SK-N-MC (cell line): ENCODE measurements at regions not wholly inside any gene's neighbourhood (a gene's known extent, or its start where the extent isn't known, plus 50 kb on each side); places are given as distances from the start of the nearest gene placed in this dataset.

ENCODE experiments used
- DNase-seq: peaks from one replicate; pipeline ENCODE4 v3.0.0-alpha.2; 2011; ENCODE audit warnings: low read depth, low spot score
- H3K27ac ChIP-seq: fragments of 200-600 bp; sonication (generic); 2 replicates; pipeline ENCODE4 v1.5.1; 2016; ENCODE audit warnings: mixed run types
- H3K36me3 ChIP-seq: fragments of 200-600 bp; sonication (generic); 2 replicates; pipeline ENCODE4 v1.6.1; 2017; ENCODE audit warnings: antibody characterized with exemption, low read length, mixed read lengths; ENCODE audit not compliant: insufficient read depth
- H3K4me3 ChIP-seq: fragments of 200-600 bp; sonication (generic); 2 replicates; pipeline ENCODE4 v1.5.1; 2016
- H3K9ac ChIP-seq: fragments of 200-600 bp; sonication (generic); 2 replicates; pipeline ENCODE4 v1.8.0; 2017; ENCODE audit warnings: mixed run types, mixed read lengths; ENCODE audit not compliant: insufficient read length
- H3K9me3 ChIP-seq: fragments of 200-600 bp; sonication (generic); 2 replicates; pipeline ENCODE4 v1.6.1; 2017; ENCODE audit warnings: low read depth, mild to moderate bottlenecking, antibody characterized with exemption, low read length, moderate library complexity, mixed read lengths
- EZH2 ChIP-seq: fragments of 200-600 bp; sonication (generic); IDR thresholded peaks from one replicate; pipeline ENCODE4 v1.6.1; 2017; ENCODE audit warnings: antibody characterized with exemption
- FOXP2 ChIP-seq: optimal IDR thresholded peaks from 2 replicates; pipeline ENCODE3; 2011; ENCODE audit warnings: mild to moderate bottlenecking, moderate library complexity; ENCODE audit not compliant: insufficient read depth; ENCODE audit errors: extremely low read length, control extremely low read depth
- POLR2AphosphoS5 ChIP-seq: IDR thresholded peaks from 2 replicates; pipeline ENCODE4 v1.6.1; 2012; ENCODE audit warnings: mild to moderate bottlenecking, low read depth, low read length, borderline replicate concordance

GRCh38 chr6:135693811-135694370 lies 157.6 kb upstream of the PDE7B start:
- Histone ChIP-seq H3K27ac (no peak overlapping the region), H3K9ac (no peak overlapping the region), H3K9me3 (no peaks in the 10 kb centered on the region), H3K4me3 (no peak overlapping the region), H3K36me3 (no peaks in the 10 kb centered on the region)
- no peak for DNase-seq
- TF ChIP-seq FOXP2: no peak
- no peak for TF ChIP-seq EZH2

- Histone ChIP-seq H3K36me3 (no peaks in the 10 kb centered on the region), H3K27ac (no peak overlapping the region), H3K9me3 (no peaks in the 10 kb centered on the region), H3K4me3 (no peak overlapping the region), H3K9ac (no peak overlapping the region)
- TF ChIP-seq POLR2AphosphoS5 (no peak), FOXP2 (no peak), EZH2 (no peak)
- DNase-seq: no peak
These were observed 151.8 kb upstream of the PDE7B start for GRCh38 chr6:135699705-135700104.

GRCh38 chr6:135701426-135701825 lies 150.1 kb upstream of the PDE7B start:
- TF ChIP-seq FOXP2 (no peak), POLR2AphosphoS5 (no peak), EZH2 (no peak)
- Histone ChIP-seq H3K36me3 (no peaks in the 10 kb centered on the region), H3K9me3 (no peaks in the 10 kb centered on the region), H3K9ac (no peak overlapping the region), H3K27ac (no peak overlapping the region), H3K4me3 (no peak overlapping the region)
- DNase-seq: no peak

- no peaks in the 10 kb centered on the region for H3K36me3 ChIP-seq
- H3K4me3 ChIP-seq: no peak overlapping the region
- TF ChIP-seq FOXP2 (no peak), EZH2 (no peak), POLR2AphosphoS5 (no peak)
- H3K9me3 ChIP-seq: no peaks in the 10 kb centered on the region
- DNase-seq: no peak
- no peak overlapping the region for H3K9ac ChIP-seq
- H3K27ac ChIP-seq: no peak overlapping the region
These were observed 148.5 kb upstream of the PDE7B start for GRCh38 chr6:135703007-135703406.

- TF ChIP-seq FOXP2 (no peak), EZH2 (no peak), POLR2AphosphoS5 (no peak)
- no peak overlapping the region for H3K9ac ChIP-seq
- no peak overlapping the region for H3K27ac ChIP-seq
- H3K9me3 ChIP-seq: no peaks in the 10 kb centered on the region
- no peaks in the 10 kb centered on the region for H3K36me3 ChIP-seq
- no peak for DNase-seq
- H3K4me3 ChIP-seq: no peak overlapping the region
These were observed 147.9 kb upstream of the PDE7B start for GRCh38 chr6:135703621-135704020.

GRCh38 chr6:135707426-135707825 lies 144.1 kb upstream of the PDE7B start:
- TF ChIP-seq FOXP2 (no peak), POLR2AphosphoS5 (no peak), EZH2 (no peak)
- DNase-seq: peak; percentile 14
- H3K27ac ChIP-seq: no peak overlapping the region
- H3K9ac ChIP-seq: no peak overlapping the region
- H3K4me3 ChIP-seq: no peak overlapping the region
- no peaks in the 10 kb centered on the region for H3K36me3 ChIP-seq
- H3K9me3 ChIP-seq: no peaks in the 10 kb centered on the region

- TF ChIP-seq FOXP2 (no peak), EZH2 (no peak), POLR2AphosphoS5 (no peak)
- no peak for DNase-seq
- no peak overlapping the region for H3K27ac ChIP-seq
- H3K36me3 ChIP-seq: no peaks in the 10 kb centered on the region
- no peak overlapping the region for H3K9ac ChIP-seq
- H3K4me3 ChIP-seq: no peak overlapping the region
- no peaks in the 10 kb centered on the region for H3K9me3 ChIP-seq
These were observed 141.5 kb upstream of the PDE7B start for GRCh38 chr6:135710042-135710441.

GRCh38 chr6:135722190-135722589 lies 129.3 kb upstream of the PDE7B start:
- Histone ChIP-seq H3K27ac (no peak overlapping the region), H3K9ac (no peak overlapping the region), H3K36me3 (no peaks in the 10 kb centered on the region), H3K4me3 (no peak overlapping the region), H3K9me3 (no peaks in the 10 kb centered on the region)
- DNase-seq: no peak
- TF ChIP-seq POLR2AphosphoS5 (no peak), EZH2 (no peak), FOXP2 (no peak)

GRCh38 chr6:135722679-135723078 lies 128.8 kb upstream of the PDE7B start:
- Histone ChIP-seq H3K4me3 (no peak overlapping the region), H3K9ac (no peak overlapping the region), H3K36me3 (no peaks in the 10 kb centered on the region), H3K27ac (no peak overlapping the region), H3K9me3 (no peaks in the 10 kb centered on the region)
- DNase-seq: no peak
- TF ChIP-seq POLR2AphosphoS5 (no peak), FOXP2 (no peak), EZH2 (no peak)
